ENCODE measurements at regions not wholly inside any gene's neighbourhood (a gene's known extent, or its start where the extent isn't known, plus 50 kb on each side); places are given as distances from the start of the nearest gene placed in this dataset.
"Not testable (repeated sequence)": the region's sequence is repeated elsewhere in the genome, so short reads cannot be mapped to it uniquely, and the experiment has no call there.

DNA sequence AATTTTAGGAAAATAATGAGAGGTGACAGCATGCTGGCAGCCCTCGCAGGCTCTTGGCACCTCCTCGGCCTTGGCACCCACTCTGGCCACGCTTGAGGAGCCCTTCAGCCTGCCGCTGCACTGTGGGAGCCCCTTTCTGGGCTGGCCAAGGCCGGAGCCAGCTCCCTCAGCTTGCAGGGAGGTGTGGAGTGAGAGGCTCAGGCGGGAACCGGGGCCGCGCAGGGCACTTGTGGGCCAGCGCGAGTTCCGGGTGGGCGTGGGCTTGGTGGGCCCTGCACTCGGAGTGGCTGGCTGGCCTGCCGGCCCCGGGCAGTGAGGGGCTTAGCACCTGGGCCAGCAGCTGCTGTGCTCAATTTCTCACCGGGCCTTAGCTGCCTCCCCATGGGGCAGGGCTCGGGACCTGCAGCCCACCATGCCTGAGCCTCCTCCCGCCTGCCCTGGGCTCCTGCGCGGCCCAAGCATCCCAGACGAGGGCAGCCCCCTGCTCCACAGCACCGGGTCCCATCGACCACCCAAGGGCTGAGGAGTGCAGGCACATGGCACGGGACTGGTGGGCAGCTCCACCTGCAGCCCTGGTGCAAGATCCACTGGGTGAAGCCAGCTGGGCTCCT, 299.3 kb upstream of the MDFIC2 start:
- TF ChIP-seq, protein P1, sequence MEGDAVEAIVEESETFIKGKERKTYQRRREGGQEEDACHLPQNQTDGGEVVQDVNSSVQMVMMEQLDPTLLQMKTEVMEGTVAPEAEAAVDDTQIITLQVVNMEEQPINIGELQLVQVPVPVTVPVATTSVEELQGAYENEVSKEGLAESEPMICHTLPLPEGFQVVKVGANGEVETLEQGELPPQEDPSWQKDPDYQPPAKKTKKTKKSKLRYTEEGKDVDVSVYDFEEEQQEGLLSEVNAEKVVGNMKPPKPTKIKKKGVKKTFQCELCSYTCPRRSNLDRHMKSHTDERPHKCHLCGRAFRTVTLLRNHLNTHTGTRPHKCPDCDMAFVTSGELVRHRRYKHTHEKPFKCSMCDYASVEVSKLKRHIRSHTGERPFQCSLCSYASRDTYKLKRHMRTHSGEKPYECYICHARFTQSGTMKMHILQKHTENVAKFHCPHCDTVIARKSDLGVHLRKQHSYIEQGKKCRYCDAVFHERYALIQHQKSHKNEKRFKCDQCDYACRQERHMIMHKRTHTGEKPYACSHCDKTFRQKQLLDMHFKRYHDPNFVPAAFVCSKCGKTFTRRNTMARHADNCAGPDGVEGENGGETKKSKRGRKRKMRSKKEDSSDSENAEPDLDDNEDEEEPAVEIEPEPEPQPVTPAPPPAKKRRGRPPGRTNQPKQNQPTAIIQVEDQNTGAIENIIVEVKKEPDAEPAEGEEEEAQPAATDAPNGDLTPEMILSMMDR (conservative IDR thresholded peaks at IDR 0.05; ENCODE audit: low read depth, low read length), result not testable (repeated sequence)
- not testable (repeated sequence) for TF ChIP-seq EZH2 (IDR thresholded peaks at IDR 0.05; ENCODE audit: low read length, unreplicated experiment)

Data from PC-3 (cell line).